BLaER1 treated with 17β-estradiol and CSF1 and Interleukin-3, amounts not matched to agents 10 nM and 100 nM (cell line): ENCODE measurements at regions not wholly inside any gene's neighbourhood (a gene's known extent, or its start where the extent isn't known, plus 50 kb on each side); places are given as distances from the start of the nearest gene placed in this dataset.

Experiments
- H3K27ac ChIP-seq, 11 experiments: shearing (Covaris generic); formaldehyde crosslinking; 2 replicates each; pipeline ENCODE4 v1.8.1; 2022
- H3K27me3 ChIP-seq, 11 experiments: shearing (Covaris generic); formaldehyde crosslinking; 2 replicates each; pipeline ENCODE4 v1.8.1; 2022
- H3K36me3 ChIP-seq, 11 experiments: shearing (Covaris generic); formaldehyde crosslinking; 2 replicates each; pipeline ENCODE4 v1.8.1; 2022
- H3K4me1 ChIP-seq, 10 experiments: shearing (Covaris generic); formaldehyde crosslinking; 2 replicates each; pipeline ENCODE4 v1.8.1; 2022
- H3K4me2 ChIP-seq, 11 experiments: shearing (Covaris generic); formaldehyde crosslinking; 2 replicates each; pipeline ENCODE4 v1.8.1; 2022
- H3K4me3 ChIP-seq, 10 experiments: shearing (Covaris generic); formaldehyde crosslinking; 2 replicates each; pipeline ENCODE4 v1.8.1; 2022
- H3K9ac ChIP-seq, 11 experiments: shearing (Covaris generic); formaldehyde crosslinking; 2 replicates each; pipeline ENCODE4 v1.8.1; 2022
- H3K9me3 ChIP-seq, 11 experiments: shearing (Covaris generic); formaldehyde crosslinking; replicated peaks in 1 of 11; 2 replicates each; pipeline ENCODE4 v1.8.1; 2022
- H4K20me1 ChIP-seq, 11 experiments: shearing (Covaris generic); formaldehyde crosslinking; 2 replicates each; pipeline ENCODE4 v1.8.1; 2022
- Cebpa-rat ChIP-seq, 11 experiments: shearing (Covaris generic); IDR thresholded peaks; 2 replicates each; pipeline ENCODE4 v1.8.1; 2022

- Histone ChIP-seq H3K36me3 (no peaks in the 10 kb centered on the region), H4K20me1 (no peaks in the 10 kb centered on the region), H3K4me2 (no peak overlapping the region), H3K4me1 (peaks cover 0 to 19% (median 13%) of the 10 kb centered on the region in 10 experiments; a peak in 15 of 20 replicates), H3K27ac (no peak overlapping the region), H3K9me3 (peaks cover 10 to 29% (median 24%) of the 10 kb centered on the region in 11 experiments; a peak in 17 of 22 replicates), H3K27me3 (no peaks in the 10 kb centered on the region), H3K4me3 (no peak overlapping the region), H3K9ac (no peak overlapping the region)
- TF ChIP-seq Cebpa-rat (IDR thresholded peaks at IDR 0.05), result no peak
Measured at GRCh38 chr15:93239591-93239990, 150.6 kb upstream of the RGMA start.

GRCh38 chr15:93238641-93239040 is 149.6 kb upstream of the RGMA start:
- Histone ChIP-seq H3K4me2 (no peak overlapping the region), H3K9ac (no peak overlapping the region), H4K20me1 (no peaks in the 10 kb centered on the region), H3K4me1 (peaks cover 0 to 19% (median 12%) of the 10 kb centered on the region in 10 experiments; a peak in 15 of 20 replicates), H3K9me3 (peaks cover 10 to 29% (median 24%) of the 10 kb centered on the region in 11 experiments; a peak in 17 of 22 replicates), H3K27me3 (no peaks in the 10 kb centered on the region), H3K36me3 (no peaks in the 10 kb centered on the region), H3K4me3 (no peak overlapping the region), H3K27ac (no peak overlapping the region)
- TF ChIP-seq Cebpa-rat (IDR thresholded peaks at IDR 0.05), result no peak

DNA sequence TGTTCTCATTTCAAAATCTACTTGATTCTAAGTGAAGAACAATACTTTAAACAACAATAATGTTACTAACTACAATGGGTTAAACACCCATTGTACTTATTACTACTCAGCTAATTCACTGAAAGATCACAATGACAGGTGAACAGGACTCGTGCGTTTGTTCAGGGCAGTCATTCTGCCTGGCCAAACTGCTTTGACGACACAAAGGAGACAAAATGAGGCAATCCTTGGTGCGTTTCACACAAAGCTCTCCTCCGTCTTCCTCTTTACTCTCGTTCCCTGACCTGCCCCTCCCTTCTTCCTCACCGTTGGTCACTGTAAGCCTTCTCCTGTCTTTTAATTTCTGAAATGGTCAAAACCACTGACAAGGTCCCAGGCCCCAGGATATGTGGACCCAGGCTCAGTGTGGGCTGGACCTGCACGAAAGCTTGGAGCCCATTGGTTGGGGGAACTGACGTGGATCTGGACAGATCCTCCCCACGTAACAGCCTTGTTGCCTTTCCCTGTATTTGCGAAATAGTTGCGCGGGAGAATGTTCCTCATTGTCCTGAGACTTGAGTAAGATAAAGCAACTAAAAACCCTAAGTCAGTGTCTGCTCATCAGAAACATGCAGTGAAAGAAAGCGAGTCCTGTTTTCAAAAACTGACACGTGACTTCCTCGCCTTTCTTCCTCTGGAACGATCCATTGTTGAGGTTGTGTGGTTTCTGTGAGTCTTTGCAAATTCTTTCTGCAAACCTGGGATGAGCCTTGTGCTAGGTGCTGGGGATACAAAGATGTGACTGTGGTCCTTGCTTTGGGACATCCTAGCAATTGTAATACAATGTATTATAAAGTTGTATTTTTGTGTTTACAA is 147.1 kb upstream of the RGMA start:
- Histone ChIP-seq H3K4me2 (peak overlapping the region in 4 of 11 experiments; percentile 15 to 29 (median 19); a peak in 3 of 22 replicates), H3K27ac (no peak overlapping the region), H3K27me3 (no peaks in the 10 kb centered on the region), H3K9ac (no peak overlapping the region), H3K4me3 (no peak overlapping the region), H3K36me3 (no peaks in the 10 kb centered on the region), H4K20me1 (no peaks in the 10 kb centered on the region), H3K4me1 (peaks cover 0 to 9% (median 4%) of the 10 kb centered on the region in 10 experiments; a peak in 7 of 20 replicates), H3K9me3 (peaks cover 10 to 29% (median 24%) of the 10 kb centered on the region in 11 experiments; a peak in 17 of 22 replicates)
- TF ChIP-seq Cebpa-rat (IDR thresholded peaks at IDR 0.05), result no peak

DNA sequence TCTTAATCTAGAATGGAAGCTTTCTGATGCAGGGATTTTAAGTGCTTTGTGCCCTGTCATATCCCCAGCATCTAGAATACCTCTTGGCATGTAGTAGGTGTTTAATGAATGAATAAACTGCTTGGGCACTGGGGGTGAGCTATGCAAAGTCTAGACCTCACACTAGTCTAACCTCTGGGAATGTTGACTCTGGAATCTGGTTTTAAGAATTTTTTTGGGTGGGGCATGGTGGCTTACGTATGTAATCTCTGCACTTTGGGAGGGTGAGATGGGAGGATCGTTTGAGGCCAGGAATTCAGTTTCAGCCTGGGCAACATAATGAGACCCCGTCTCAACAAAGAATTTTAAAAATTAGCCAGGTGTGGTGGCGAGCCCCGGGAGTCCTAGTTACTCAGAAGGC is 146.3 kb upstream of the RGMA start:
- no peak for TF ChIP-seq Cebpa-rat (IDR thresholded peaks at IDR 0.05)
- H3K4me2 ChIP-seq, result no peak overlapping the region
- no peak overlapping the region for H3K9ac ChIP-seq
- peaks cover 10 to 29% (median 24%) of the 10 kb centered on the region in 11 experiments; a peak in 17 of 22 replicates for H3K9me3 ChIP-seq
- H3K4me1 ChIP-seq, result peaks cover 0 to 10% (median 5%) of the 10 kb centered on the region in 10 experiments; a peak in 7 of 20 replicates
- no peaks in the 10 kb centered on the region for H3K27me3 ChIP-seq
- no peaks in the 10 kb centered on the region for H4K20me1 ChIP-seq
- H3K36me3 ChIP-seq, result no peaks in the 10 kb centered on the region
- no peak overlapping the region for H3K4me3 ChIP-seq
- H3K27ac ChIP-seq, result no peak overlapping the region

DNA sequence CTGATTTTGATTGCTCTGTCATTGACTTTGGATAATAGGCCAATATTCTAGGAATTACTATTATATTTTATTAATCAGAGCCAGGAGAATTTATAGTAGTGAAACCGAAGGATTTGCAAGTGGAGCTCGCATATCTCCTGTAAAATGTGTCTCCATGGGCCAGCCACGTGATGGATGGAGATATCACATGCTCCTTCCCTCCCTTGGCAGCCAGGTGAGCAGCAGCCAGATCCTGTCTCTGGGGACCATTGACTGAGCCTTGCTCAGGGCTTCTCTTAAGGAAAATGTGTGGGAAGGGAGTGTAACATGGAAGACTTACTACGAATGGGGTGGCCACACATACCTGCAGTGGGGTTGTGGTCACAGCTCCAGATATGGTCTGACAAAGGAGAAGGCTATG is 144.7 kb upstream of the RGMA start:
- Histone ChIP-seq H3K9me3 (peaks cover 2 to 22% (median 14%) of the 10 kb centered on the region in 11 experiments; a peak in 17 of 22 replicates), H3K9ac (no peak overlapping the region), H3K4me2 (no peak overlapping the region), H3K27ac (no peak overlapping the region), H3K4me3 (no peak overlapping the region), H3K4me1 (peaks cover 0 to 10% (median 5%) of the 10 kb centered on the region in 10 experiments; a peak in 7 of 20 replicates), H3K27me3 (no peaks in the 10 kb centered on the region), H4K20me1 (no peaks in the 10 kb centered on the region), H3K36me3 (no peaks in the 10 kb centered on the region)
- no peak for TF ChIP-seq Cebpa-rat (IDR thresholded peaks at IDR 0.05)

GRCh38 chr15:93232845-93233244 is 143.8 kb upstream of the RGMA start:
- Histone ChIP-seq H3K27ac (no peak overlapping the region), H3K4me1 (peaks cover 0 to 10% (median 5%) of the 10 kb centered on the region in 10 experiments; a peak in 7 of 20 replicates), H3K27me3 (no peaks in the 10 kb centered on the region), H3K9ac (no peak overlapping the region), H3K36me3 (no peaks in the 10 kb centered on the region), H3K4me3 (no peak overlapping the region), H3K4me2 (no peak overlapping the region), H4K20me1 (no peaks in the 10 kb centered on the region), H3K9me3 (peaks cover 0 to 20% (median 11%) of the 10 kb centered on the region in 11 experiments; a peak in 14 of 22 replicates)
- TF ChIP-seq Cebpa-rat (IDR thresholded peaks at IDR 0.05), result no peak

DNA sequence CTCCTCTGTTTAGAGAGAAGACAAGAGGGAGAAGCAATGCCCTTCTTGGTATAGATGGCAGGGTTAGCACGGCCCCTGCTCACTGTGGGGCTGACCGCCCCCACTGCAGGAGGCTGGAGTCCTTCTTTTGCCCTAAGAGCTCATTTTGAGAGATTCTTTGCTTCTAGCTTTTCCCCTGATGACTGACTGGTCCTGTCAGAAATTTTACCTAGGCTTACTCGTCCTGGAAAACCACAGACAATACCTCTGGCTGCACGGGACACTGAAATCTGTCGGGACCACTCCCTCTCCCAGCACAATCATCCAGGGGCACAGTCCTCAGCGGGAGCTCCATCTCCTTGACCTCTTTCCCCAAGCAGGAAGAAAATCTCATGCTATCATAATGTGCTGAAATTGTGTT is 143.0 kb upstream of the RGMA start:
- no peaks in the 10 kb centered on the region for H4K20me1 ChIP-seq
- TF ChIP-seq Cebpa-rat (IDR thresholded peaks at IDR 0.05), result no peak
- 0 out of 22 replicates have a peak overlapping the region, but pooled peaks of 1 of the 11 experiments have one; percentile 13 for H3K4me2 ChIP-seq
- no peak overlapping the region for H3K27ac ChIP-seq
- peaks cover 0 to 18% (median 10%) of the 10 kb centered on the region in 11 experiments; a peak in 10 of 22 replicates for H3K9me3 ChIP-seq
- no peak overlapping the region for H3K9ac ChIP-seq
- H3K27me3 ChIP-seq, result no peaks in the 10 kb centered on the region
- no peaks in the 10 kb centered on the region for H3K36me3 ChIP-seq
- H3K4me1 ChIP-seq, result peaks cover 0 to 10% (median 5%) of the 10 kb centered on the region in 10 experiments; a peak in 7 of 20 replicates
- no peak overlapping the region for H3K4me3 ChIP-seq

GRCh38 chr15:93231261-93231925 is 142.4 kb upstream of the RGMA start:
- Histone ChIP-seq H3K27me3 (no peaks in the 10 kb centered on the region), H3K27ac (no peak overlapping the region), H3K4me2 (0 out of 22 replicates have a peak overlapping the region, but pooled peaks of 1 of the 11 experiments have one; percentile 13), H4K20me1 (no peaks in the 10 kb centered on the region), H3K36me3 (no peaks in the 10 kb centered on the region), H3K9ac (no peak overlapping the region), H3K4me1 (peaks cover 0 to 9% (median 4%) of the 10 kb centered on the region in 10 experiments; a peak in 7 of 20 replicates), H3K4me3 (no peak overlapping the region), H3K9me3 (peaks cover 0 to 18% (median 10%) of the 10 kb centered on the region in 11 experiments; a peak in 9 of 22 replicates)
- TF ChIP-seq Cebpa-rat (IDR thresholded peaks at IDR 0.05), result no peak

- Histone ChIP-seq H3K4me2 (no peak overlapping the region), H3K9me3 (peaks cover 0 to 18% (median 9%) of the 10 kb centered on the region in 11 experiments; a peak in 9 of 22 replicates), H3K27ac (no peak overlapping the region), H3K36me3 (no peaks in the 10 kb centered on the region), H3K27me3 (no peaks in the 10 kb centered on the region), H3K9ac (no peak overlapping the region), H4K20me1 (no peaks in the 10 kb centered on the region), H3K4me3 (no peak overlapping the region), H3K4me1 (peaks cover 0 to 6% (median 0%) of the 10 kb centered on the region in 10 experiments; a peak in 1 of 20 replicates)
- TF ChIP-seq Cebpa-rat (IDR thresholded peaks at IDR 0.05), result no peak
Measured at GRCh38 chr15:93228546-93228945, 139.5 kb upstream of the RGMA start.
